Muscle of arm (tissue), 1 donor: ENCODE measurements at regions not wholly inside any gene's neighbourhood (a gene's known extent, or its start where the extent isn't known, plus 50 kb on each side); places are given as distances from the start of the nearest gene placed in this dataset.
"Not testable (repeated sequence)": the region's sequence is repeated elsewhere in the genome, so short reads cannot be mapped to it uniquely, and the experiment has no call there.

Experiments used
- DNase-seq: peaks from one replicate; pipeline ENCODE4 v3.0.0-alpha.2; 2013

- DNase-seq = no peak
Observed at GRCh38 chr6:43887906-43888683, 118.1 kb downstream of the VEGFA start.

DNA sequence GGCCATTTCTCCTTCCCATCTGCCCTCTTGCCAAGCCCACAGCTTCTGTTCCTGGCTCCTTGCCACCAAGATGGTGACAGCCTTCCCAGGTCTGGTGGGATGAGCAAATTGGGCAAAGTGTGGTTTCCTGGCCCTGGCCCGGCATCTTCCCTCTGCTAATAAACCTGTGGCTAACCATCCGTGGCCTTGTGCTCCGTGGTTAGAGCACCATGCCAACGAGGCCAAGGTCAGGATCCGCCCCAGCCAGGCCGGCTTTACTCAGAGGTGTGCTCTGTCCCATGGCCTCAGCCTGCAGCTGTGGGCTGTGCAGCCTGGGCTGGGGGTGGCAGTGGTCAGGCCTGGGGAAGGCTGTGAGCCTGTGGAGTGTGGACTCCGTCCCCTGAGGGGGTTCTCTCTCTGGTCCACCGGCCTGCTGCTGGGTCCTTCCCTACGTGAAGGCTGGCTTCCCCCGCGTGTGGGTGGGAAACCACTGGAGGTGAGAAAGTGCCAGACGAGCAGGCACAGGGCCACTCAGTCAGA is 117.4 kb downstream of the VEGFA start:
- no peak for DNase-seq

GRCh38 chr6:43886717-43887339 is 116.8 kb downstream of the VEGFA start:
- DNase-seq = no peak

- DNase-seq = no peak
Observed at GRCh38 chr6:43886067-43886461, 116.1 kb downstream of the VEGFA start.

GRCh38 chr6:43885399-43886066 is 115.5 kb downstream of the VEGFA start:
- no peak for DNase-seq

DNA sequence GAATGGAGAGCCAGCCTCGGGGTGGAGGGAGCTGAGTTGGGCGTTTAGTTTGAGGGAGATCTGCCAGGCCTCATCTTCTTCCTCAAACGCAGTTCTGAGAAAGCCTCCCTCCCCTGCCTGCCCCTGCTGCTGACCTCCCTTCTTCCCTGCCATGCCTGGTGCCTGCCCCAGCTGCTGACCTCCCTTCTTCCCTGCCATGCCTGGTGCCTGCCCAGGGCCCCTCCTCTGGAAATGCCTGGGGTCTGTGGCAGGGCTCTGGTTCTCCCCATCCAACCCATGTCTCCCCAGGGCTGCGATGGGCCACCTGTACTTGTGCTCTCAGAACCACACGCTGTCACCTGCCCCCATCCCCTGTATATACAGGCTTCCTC is 114.6 kb downstream of the VEGFA start:
- no peak for DNase-seq

DNA sequence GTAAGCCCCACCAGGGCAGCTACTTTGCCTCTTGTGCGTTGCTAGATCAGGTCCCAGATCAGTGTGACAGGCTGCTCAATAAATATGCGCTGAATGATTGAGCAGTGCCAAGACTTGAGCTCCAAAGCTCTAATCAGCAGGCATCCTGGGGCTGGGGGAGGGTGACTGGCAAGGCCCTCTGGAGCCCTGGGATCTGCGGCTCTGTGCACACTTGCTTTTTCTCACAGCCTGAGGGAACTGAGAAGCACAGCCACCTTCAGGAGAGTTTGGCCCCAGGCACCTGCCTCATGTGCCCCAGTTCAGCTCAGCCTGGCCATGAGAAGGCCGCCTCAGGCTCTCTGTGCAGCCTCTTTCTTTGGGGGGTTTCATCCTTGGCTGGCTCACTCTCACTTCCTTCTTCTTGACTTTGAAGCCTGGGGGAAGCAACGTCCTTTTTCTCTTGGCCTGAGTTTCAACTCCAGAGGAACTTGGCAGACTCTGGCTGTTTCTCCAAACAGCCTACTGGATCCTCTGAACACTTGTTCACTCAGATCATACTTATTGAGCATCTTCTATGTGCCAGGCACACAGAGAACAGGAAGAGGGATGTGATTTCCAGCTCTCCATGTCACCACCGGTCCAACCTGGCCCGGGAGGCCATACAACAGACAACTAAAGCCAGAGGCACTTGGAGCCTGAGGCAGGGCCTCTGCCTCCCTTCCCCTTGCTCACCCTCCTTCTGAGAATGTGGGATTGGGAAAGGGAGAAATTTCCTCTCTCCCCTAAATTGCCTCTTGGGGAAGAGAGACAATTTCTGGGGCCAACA is 114.0 kb downstream of the VEGFA start:
- peak; percentile 48 for DNase-seq

- DNase-seq = not testable (repeated sequence)
Observed at GRCh38 chr6:43882690-43883448, 112.9 kb downstream of the VEGFA start.

DNA sequence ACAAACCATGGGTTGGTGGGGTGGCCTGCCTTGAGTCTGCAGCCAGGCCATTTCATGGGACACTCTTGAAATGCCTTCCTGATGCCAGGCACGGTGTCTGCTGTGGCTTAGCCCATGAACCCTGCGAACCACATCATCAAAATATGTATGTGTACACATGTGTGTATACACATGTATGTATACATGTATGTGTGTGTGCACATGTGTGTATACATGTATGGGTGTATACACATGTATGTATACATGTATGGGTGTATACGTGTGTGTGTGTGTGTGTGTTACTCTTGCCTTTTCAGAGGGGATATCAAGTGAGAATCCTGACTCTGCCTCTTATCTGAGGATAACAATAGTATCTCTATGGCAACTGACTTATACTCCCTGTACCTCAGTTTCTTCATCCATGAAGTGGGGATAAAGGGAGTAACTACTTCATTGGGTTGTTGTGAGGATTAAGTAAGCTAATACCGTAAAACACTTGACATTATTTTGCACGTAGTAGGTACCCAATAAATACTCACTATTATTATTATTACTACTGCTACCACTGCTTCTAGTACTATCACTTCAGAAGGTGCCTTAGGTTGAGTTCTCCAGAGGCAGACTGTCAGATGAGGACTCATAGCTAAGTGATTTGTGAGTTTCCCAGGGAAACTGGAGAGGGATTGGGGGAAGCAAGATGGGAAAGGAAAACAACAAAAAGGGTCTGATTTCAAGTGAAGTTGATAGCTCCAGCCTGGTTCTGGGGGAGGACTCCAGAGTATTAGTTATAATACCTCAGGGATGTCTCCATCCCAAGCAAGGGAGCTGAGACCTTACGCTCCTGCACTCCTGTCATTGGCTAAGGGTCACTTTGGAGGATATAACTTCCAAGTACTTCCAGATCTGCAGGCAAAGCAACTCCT is 110.5 kb downstream of the VEGFA start:
- no peak for DNase-seq

GRCh38 chr6:43879722-43880121 is 109.7 kb downstream of the VEGFA start:
- no peak for DNase-seq

DNA sequence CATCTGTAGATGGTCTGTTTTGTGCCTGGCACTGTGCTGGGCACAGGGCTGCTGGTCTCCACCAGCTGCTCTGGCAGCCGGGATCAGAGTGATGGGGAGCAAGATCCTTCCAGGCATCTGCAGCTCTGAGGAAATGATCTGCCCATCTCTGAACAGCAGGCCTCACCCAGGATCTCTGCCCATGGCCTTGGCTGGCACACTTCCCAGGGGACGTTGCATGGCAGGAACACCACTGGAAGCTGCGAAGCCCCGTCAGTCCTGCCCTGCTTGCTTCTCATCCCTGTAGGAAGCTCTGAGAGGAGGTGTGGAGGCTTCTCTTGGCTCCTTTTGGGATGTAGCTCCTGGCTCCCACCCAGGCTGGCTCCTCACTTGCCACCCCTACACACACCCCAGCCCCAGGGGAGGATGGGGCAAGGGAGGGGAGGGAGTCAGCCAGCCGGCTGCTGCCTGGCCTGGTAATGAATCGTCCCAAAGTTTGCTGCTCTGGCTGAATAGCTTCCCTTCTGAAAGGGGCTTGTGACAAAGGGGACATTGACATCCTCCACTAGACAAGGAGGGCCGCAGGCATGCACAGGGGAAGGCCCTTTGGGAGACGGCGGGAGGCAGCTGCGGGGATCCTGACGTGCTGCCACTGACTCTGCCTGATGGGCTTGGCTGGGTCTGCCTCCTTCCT is 108.9 kb downstream of the VEGFA start:
- no peak for DNase-seq

GRCh38 chr6:43878127-43878634 is 108.2 kb downstream of the VEGFA start:
- DNase-seq = no peak

GRCh38 chr6:43877463-43878126 is 107.6 kb downstream of the VEGFA start:
- no peak for DNase-seq

- DNase-seq = no peak
Observed at GRCh38 chr6:43877036-43877435, 107.0 kb downstream of the VEGFA start.

DNA sequence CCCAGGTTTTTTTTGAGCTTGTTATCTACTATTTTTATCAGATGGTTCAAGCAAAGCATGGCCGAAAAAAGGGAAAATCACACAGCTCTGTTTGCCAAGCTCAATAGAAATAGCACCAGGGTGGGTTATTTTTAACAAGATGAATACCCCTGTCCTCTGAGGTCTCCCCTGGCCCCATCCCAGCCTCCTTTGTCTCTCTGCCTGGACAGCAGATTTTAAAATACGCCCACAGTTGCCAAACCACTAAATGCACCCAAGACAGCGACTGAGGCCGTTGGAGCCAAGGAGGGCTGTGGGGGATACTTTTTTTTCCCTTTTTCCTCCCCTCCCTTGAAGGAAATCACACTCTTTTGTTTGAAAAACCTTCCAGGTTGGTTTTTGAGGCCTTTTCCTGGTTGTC is 106.6 kb downstream of the VEGFA start:
- no peak for DNase-seq

DNA sequence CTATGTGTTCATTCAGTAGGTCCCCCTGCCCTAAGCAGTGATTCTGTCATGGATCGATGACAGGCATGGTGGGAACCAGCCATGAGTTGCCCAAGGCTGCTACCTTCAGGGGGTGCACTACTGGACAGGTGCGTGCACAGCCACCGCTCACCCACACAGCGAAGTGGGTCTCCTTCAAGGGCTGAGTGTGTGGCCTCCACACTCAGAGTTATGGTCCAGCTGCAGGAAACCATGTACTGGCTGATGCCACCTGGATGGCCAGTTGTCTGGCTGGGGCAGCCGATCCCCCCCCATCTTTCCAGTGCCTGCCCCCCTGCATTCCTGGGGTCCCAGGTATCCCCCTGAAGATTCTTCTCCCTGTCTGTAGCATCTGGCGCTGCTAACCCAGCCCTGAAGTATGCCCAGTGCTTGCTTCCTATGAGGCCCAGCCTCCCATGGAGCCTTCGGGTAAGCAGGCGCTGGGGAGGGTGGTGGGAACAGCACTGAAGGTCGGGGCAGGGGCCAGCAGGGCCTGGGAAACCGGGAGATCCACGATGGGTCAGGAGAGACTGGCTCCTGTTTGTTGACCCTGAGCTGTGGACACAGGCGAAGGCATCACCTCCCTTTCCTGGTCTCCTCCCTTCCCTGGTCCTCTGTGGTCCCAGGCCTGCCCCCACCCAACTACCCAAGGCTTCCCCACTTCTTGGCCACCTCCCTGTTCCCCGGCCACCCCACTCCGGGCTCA is 106.0 kb downstream of the VEGFA start:
- no peak for DNase-seq

- DNase-seq = no peak
Observed at GRCh38 chr6:43874814-43875590, 105.0 kb downstream of the VEGFA start.
